ENCODE measurements at regions not wholly inside any gene's neighbourhood (a gene's known extent, or its start where the extent isn't known, plus 50 kb on each side); places are given as distances from the start of the nearest gene placed in this dataset.

DNA sequence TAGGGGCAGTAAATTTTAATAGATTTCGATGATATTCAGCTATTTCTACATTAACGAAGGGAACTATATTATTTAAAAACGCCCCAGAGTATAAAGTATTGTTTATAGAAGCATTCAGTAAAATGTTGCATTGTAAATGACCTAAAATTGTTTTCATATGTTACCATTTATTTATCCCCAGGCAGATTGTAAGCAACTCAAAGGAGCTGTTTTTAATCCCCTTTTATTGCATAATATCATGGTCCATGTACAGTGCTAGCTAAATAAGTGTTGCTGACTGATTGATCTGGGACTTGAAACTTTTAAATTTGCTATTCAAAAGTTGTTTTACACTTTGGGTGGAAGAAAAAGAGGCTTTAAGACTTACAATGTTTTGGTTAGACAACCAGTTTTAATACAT is 199.0 kb upstream of the SLC38A2 start:
- H3K9me2 ChIP-seq (ENCODE audit: low read depth, low read length) = no peaks in the 10 kb centered on the region
- no peak overlapping the region for H3K27ac ChIP-seq (ENCODE audit: low read depth, low read length, poor library complexity, severe bottlenecking)
- H3K79me2 ChIP-seq (ENCODE audit: insufficient read depth, low read length) = no peaks in the 10 kb centered on the region
- H3K9ac ChIP-seq (ENCODE audit: low read length) = no peak overlapping the region
- H3K36me3 ChIP-seq (ENCODE audit: insufficient read depth, low read length) = no peaks in the 10 kb centered on the region
- no peaks in the 10 kb centered on the region for H3K9me3 ChIP-seq (ENCODE audit: low read length)
- no peak overlapping the region for H3K4me3 ChIP-seq (ENCODE audit: low read depth, low read length, poor library complexity, severe bottlenecking)
- H2AFZ ChIP-seq (ENCODE audit: low read length) = no peak overlapping the region
- no peak for TF ChIP-seq EZH2 (IDR thresholded peaks at IDR 0.05; ENCODE audit: borderline replicate concordance, low read length)
- TF ChIP-seq, protein P1, sequence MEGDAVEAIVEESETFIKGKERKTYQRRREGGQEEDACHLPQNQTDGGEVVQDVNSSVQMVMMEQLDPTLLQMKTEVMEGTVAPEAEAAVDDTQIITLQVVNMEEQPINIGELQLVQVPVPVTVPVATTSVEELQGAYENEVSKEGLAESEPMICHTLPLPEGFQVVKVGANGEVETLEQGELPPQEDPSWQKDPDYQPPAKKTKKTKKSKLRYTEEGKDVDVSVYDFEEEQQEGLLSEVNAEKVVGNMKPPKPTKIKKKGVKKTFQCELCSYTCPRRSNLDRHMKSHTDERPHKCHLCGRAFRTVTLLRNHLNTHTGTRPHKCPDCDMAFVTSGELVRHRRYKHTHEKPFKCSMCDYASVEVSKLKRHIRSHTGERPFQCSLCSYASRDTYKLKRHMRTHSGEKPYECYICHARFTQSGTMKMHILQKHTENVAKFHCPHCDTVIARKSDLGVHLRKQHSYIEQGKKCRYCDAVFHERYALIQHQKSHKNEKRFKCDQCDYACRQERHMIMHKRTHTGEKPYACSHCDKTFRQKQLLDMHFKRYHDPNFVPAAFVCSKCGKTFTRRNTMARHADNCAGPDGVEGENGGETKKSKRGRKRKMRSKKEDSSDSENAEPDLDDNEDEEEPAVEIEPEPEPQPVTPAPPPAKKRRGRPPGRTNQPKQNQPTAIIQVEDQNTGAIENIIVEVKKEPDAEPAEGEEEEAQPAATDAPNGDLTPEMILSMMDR (IDR thresholded peaks at IDR 0.05; ENCODE audit: low read length) = no peak
- H3K4me1 ChIP-seq (ENCODE audit: insufficient read depth, low read length, severe bottlenecking) = no peaks in the 10 kb centered on the region
- H3F3A ChIP-seq (ENCODE audit: insufficient read depth, low read length) = no peaks in the 10 kb centered on the region
- no peak overlapping the region for H3K4me2 ChIP-seq (ENCODE audit: low read length)
- H3K27me3 ChIP-seq (ENCODE audit: insufficient read depth, low read length) = no peaks in the 10 kb centered on the region
- H4K20me1 ChIP-seq (ENCODE audit: insufficient read depth, low read length) = no peaks in the 10 kb centered on the region

DNA sequence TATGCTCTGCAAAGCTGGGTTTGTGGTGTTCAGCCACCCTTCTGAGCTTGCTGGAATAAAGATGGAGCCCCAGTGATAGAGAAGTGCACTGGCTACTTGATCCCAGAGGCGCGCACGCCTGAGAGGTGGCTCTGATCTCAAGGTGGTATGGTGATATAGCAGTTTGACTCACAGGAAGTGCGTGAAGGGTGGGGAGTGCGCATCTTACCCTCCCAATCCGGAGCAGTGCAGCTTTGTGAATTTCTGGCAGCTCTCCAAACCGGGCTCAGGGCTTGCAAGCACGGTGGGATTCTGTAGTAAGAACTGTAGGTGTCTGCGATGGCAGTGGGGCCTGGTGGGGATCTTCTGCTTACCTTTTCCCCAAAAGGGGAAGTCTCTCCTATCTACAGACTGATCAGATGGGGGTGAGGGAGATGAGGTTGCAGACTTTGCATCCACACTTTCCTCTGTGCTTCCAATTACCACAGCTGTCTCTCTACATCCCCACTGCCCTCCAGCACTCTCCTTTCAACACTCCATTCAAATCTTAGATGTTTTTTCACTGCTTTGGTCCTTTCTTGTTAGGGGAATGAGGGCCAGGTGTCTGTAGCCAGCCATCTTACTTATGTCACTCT is 197.4 kb upstream of the SLC38A2 start:
- H3K4me2 ChIP-seq (ENCODE audit: low read length) = no peak overlapping the region

DNA sequence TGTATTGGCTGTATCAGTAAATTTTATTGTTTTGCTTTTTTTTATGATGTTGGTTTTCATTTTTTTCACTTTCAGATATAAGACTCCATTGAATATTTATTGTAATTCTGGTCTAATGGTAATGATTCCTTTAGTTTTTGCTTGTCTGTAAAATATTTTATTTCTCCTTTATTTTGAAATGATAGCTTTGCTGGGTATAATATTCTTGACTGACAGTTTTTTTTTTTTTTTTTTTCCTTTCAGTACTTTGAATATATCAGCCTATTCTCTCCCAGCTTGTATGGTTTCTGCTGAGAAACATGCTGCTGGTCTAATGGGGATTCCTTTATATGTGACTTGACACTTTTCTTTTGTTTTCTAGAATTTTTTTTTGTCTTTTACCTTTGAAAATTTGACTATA is 195.1 kb upstream of the SLC38A2 start:
- TF ChIP-seq, protein P1 (IDR thresholded peaks at IDR 0.05; ENCODE audit: low read length) = no peak
- TF ChIP-seq EZH2 (IDR thresholded peaks at IDR 0.05; ENCODE audit: borderline replicate concordance, low read length) = no peak
- no peaks in the 10 kb centered on the region for H4K20me1 ChIP-seq (ENCODE audit: insufficient read depth, low read length)
- H2AFZ ChIP-seq (ENCODE audit: low read length) = no peak overlapping the region
- H3K27ac ChIP-seq (ENCODE audit: low read depth, low read length, poor library complexity, severe bottlenecking) = no peak overlapping the region
- H3K79me2 ChIP-seq (ENCODE audit: insufficient read depth, low read length) = no peaks in the 10 kb centered on the region
- no peak overlapping the region for H3K9ac ChIP-seq (ENCODE audit: low read length)
- H3K36me3 ChIP-seq (ENCODE audit: insufficient read depth, low read length) = no peaks in the 10 kb centered on the region
- no peaks in the 10 kb centered on the region for H3K9me2 ChIP-seq (ENCODE audit: low read depth, low read length)
- H3K9me3 ChIP-seq (ENCODE audit: low read length) = no peaks in the 10 kb centered on the region
- no peak overlapping the region for H3K4me2 ChIP-seq (ENCODE audit: low read length)
- no peaks in the 10 kb centered on the region for H3K27me3 ChIP-seq (ENCODE audit: insufficient read depth, low read length)
- no peaks in the 10 kb centered on the region for H3K4me1 ChIP-seq (ENCODE audit: insufficient read depth, low read length, severe bottlenecking)
- no peak overlapping the region for H3K4me3 ChIP-seq (ENCODE audit: low read depth, low read length, poor library complexity, severe bottlenecking)
- H3F3A ChIP-seq (ENCODE audit: insufficient read depth, low read length) = no peaks in the 10 kb centered on the region

More for the DNA sequence above, 197.4 kb upstream of the SLC38A2 start:
- no peak overlapping the region for H2AFZ ChIP-seq (ENCODE audit: low read length)
- H3K9ac ChIP-seq (ENCODE audit: low read length) = no peak overlapping the region
- no peaks in the 10 kb centered on the region for H3K27me3 ChIP-seq (ENCODE audit: insufficient read depth, low read length)
- no peaks in the 10 kb centered on the region for H3F3A ChIP-seq (ENCODE audit: insufficient read depth, low read length)
- no peak overlapping the region for H3K27ac ChIP-seq (ENCODE audit: low read depth, low read length, poor library complexity, severe bottlenecking)
- H3K9me2 ChIP-seq (ENCODE audit: low read depth, low read length) = no peaks in the 10 kb centered on the region
- no peak overlapping the region for H3K4me3 ChIP-seq (ENCODE audit: low read depth, low read length, poor library complexity, severe bottlenecking)
- no peaks in the 10 kb centered on the region for H4K20me1 ChIP-seq (ENCODE audit: insufficient read depth, low read length)
- no peaks in the 10 kb centered on the region for H3K4me1 ChIP-seq (ENCODE audit: insufficient read depth, low read length, severe bottlenecking)
- H3K79me2 ChIP-seq (ENCODE audit: insufficient read depth, low read length) = no peaks in the 10 kb centered on the region
- TF ChIP-seq, protein P1 (IDR thresholded peaks at IDR 0.05; ENCODE audit: low read length) = no peak
- no peak for TF ChIP-seq EZH2 (IDR thresholded peaks at IDR 0.05; ENCODE audit: borderline replicate concordance, low read length)
- H3K36me3 ChIP-seq (ENCODE audit: insufficient read depth, low read length) = no peaks in the 10 kb centered on the region
- H3K9me3 ChIP-seq (ENCODE audit: low read length) = no peaks in the 10 kb centered on the region
